ENCODE measurements at regions not wholly inside any gene's neighbourhood (a gene's known extent, or its start where the extent isn't known, plus 50 kb on each side); places are given as distances from the start of the nearest gene placed in this dataset.

DNA sequence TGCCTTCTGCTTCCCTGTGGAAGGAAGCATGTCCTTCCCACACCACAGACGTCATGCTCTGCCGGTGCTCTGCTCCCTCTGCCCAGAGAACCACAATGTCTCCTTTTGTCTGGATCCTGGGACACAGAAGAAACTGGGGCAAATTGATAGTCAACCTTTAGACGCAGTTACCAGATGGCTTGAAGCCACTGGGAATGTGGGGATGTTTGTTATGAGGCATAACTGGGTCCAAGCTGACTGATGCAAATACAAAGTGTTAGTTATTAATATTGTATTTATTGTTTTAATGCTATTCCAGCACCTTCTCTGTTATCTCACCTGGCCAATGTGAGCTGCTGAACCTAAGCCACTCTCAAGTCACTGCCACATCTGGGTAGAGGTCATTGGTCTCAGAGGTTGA is 322.2 kb downstream of the SHANK2 start:
- H3K4ac ChIP-seq (ENCODE audit: low read depth, low read length), result no peak overlapping the region
- no peak overlapping the region for H3K14ac ChIP-seq (ENCODE audit: insufficient read depth, low read length)
- H2AFZ ChIP-seq (ENCODE audit: low read length), result no peak overlapping the region
- H4K5ac ChIP-seq (ENCODE audit: insufficient read length, low read depth, low read length), result no peak overlapping the region
- H3K27me3 ChIP-seq (ENCODE audit: insufficient read depth, low read length), result no peaks in the 10 kb centered on the region
- H2BK12ac ChIP-seq (ENCODE audit: insufficient read length, low read depth, low read length), result no peak overlapping the region
- H3K27me3 Mint-ChIP-seq (ENCODE audit: low read depth), result no peaks in the 10 kb centered on the region
- peaks cover 26 to 28% of the 10 kb centered on the region in 2 experiments for H3K4me1 Mint-ChIP-seq
- no peak overlapping the region for H3K18ac ChIP-seq (ENCODE audit: insufficient read length, low read depth, low read length)
- no peaks in the 10 kb centered on the region for H3K79me2 ChIP-seq (ENCODE audit: insufficient read depth, low read length)
- H3K4me1 ChIP-seq (ENCODE audit: insufficient read depth, low read length), result no peaks in the 10 kb centered on the region; the same call in 1 of the 2 replicates
- H3K4me3 Mint-ChIP-seq, result no peak overlapping the region
- no peak overlapping the region for H4K91ac ChIP-seq (ENCODE audit: insufficient read length, low read depth, low read length)
- no peaks in the 10 kb centered on the region for H4K20me1 ChIP-seq (ENCODE audit: control insufficient read depth, insufficient read depth, insufficient read length)
- no CpG with 5 or more reads among the region's 3 CpGs for WGBS (ENCODE audit: extremely low coverage, insufficient read length, low lambda C conversion rate)
- H2AK5ac ChIP-seq (ENCODE audit: insufficient read length, low read length), result no peak overlapping the region
- no peak overlapping the region for H3K23ac ChIP-seq (ENCODE audit: insufficient read length, low read depth, low read length)
- no peak overlapping the region for H2BK20ac ChIP-seq (ENCODE audit: low read depth, low read length, poor library complexity, severe bottlenecking)
- TF ChIP-seq, protein P1, sequence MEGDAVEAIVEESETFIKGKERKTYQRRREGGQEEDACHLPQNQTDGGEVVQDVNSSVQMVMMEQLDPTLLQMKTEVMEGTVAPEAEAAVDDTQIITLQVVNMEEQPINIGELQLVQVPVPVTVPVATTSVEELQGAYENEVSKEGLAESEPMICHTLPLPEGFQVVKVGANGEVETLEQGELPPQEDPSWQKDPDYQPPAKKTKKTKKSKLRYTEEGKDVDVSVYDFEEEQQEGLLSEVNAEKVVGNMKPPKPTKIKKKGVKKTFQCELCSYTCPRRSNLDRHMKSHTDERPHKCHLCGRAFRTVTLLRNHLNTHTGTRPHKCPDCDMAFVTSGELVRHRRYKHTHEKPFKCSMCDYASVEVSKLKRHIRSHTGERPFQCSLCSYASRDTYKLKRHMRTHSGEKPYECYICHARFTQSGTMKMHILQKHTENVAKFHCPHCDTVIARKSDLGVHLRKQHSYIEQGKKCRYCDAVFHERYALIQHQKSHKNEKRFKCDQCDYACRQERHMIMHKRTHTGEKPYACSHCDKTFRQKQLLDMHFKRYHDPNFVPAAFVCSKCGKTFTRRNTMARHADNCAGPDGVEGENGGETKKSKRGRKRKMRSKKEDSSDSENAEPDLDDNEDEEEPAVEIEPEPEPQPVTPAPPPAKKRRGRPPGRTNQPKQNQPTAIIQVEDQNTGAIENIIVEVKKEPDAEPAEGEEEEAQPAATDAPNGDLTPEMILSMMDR (conservative IDR thresholded peaks at IDR 0.05), result no peak
- DNase-seq, result no peak
- no peaks in the 10 kb centered on the region for H3K23me2 ChIP-seq (ENCODE audit: insufficient read length, low read depth, low read length, poor library complexity, severe bottlenecking)
- H3K4me2 ChIP-seq (ENCODE audit: insufficient read depth, insufficient read length, low read length), result no peak overlapping the region
- H2BK15ac ChIP-seq (ENCODE audit: low read depth, low read length), result no peak overlapping the region
- no peaks in the 10 kb centered on the region for H3K9me3 ChIP-seq (ENCODE audit: control insufficient read depth, low read depth, low read length)
- H2BK5ac ChIP-seq (ENCODE audit: insufficient read length, low read length), result no peak overlapping the region
- no peak overlapping the region for H3K27ac Mint-ChIP-seq
- H3K9me3 Mint-ChIP-seq, result peaks cover 9% of the 10 kb centered on the region in 2 experiments; a peak in 4 of 5 replicates
- no peaks in the 10 kb centered on the region for H3K79me1 ChIP-seq (ENCODE audit: insufficient read depth, low read depth, low read length, poor library complexity, severe bottlenecking)
- no peak overlapping the region for H3T11ph ChIP-seq (ENCODE audit: low read length)
- no peak overlapping the region for H3K56ac ChIP-seq (ENCODE audit: insufficient read length, low read depth, low read length)
- H3K36me3 Mint-ChIP-seq (ENCODE audit: insufficient read depth in 1 of 3, low read depth in 3 of 3), result peaks cover 0 to 26% (median 19%) of the 10 kb centered on the region in 3 experiments; a peak in 5 of 7 replicates
- no peak overlapping the region for H3K9ac ChIP-seq (ENCODE audit: extremely low read depth, insufficient read length, low read length)
- H3K27ac ChIP-seq (ENCODE audit: insufficient read length, low read depth, low read length), result no peak overlapping the region
- H4K8ac ChIP-seq (replicated peaks; ENCODE audit: insufficient read length, low read depth, low read length), result no peak overlapping the region
- no peak overlapping the region for H2BK120ac ChIP-seq (ENCODE audit: low read depth, low read length, poor library complexity, severe bottlenecking)
